ENCODE measurements at regions not wholly inside any gene's neighbourhood (a gene's known extent, or its start where the extent isn't known, plus 50 kb on each side); places are given as distances from the start of the nearest gene placed in this dataset.
A peak's percentile ranks its signal among the peaks of the same experiment; 100 is the strongest.
"Not testable (repeated sequence)": the region's sequence is repeated elsewhere in the genome, so short reads cannot be mapped to it uniquely, and the experiment has no call there.

GRCh38 chr9:63859475-63860215 lies 1425.4 kb downstream of the FOXD4L5 start:
- DNase-seq (ENCODE audit: low read depth, low spot score), result peak; percentile 45

GRCh38 chr9:63859090-63859474 lies 1425.9 kb downstream of the FOXD4L5 start:
- not testable (repeated sequence) for ATAC-seq
- TSS peak; percentile 55 for BruUV-seq (replicated peaks)

More at GRCh38 chr9:63859475-63860215, 1425.4 kb downstream of the FOXD4L5 start:
- no peak overlapping the region for H2AFZ ChIP-seq (ENCODE audit: low read depth, low read length, poor library complexity, severe bottlenecking)
- no peaks in the 10 kb centered on the region for H3K36me3 ChIP-seq (ENCODE audit: control insufficient read depth in 1 of 2, insufficient read depth in 2 of 2, low read length in 2 of 2)
- BruUV-seq (replicated peaks), result no TSS peak
- no peaks in the 10 kb centered on the region for H3K9me3 ChIP-seq (ENCODE audit: control insufficient read depth in 1 of 2, insufficient read depth in 1 of 2, low read depth in 1 of 2, low read length in 2 of 2)
- H4K20me1 ChIP-seq (ENCODE audit: insufficient read depth), result no peaks in the 10 kb centered on the region
- ChIA-PET POLR2A (no interaction called here), CTCF (no interaction called here), RAD21 (ENCODE audit: low non-redundant PET in 1 of 2, low total read pairs in 2 of 2, uncharacterized antibody in 2 of 2, unreplicated experiment in 2 of 2) (no interaction called here)
- intact Hi-C loops (cut with micrococcal nuclease), result no loop called here
- peak; percentile 47; the same call in 1 of the 2 replicates for TF ChIP-seq POLR2AphosphoS5 (IDR thresholded peaks at IDR 0.05; ENCODE audit: low read depth, low read length)
- TF ChIP-seq ELF1 (IDR thresholded peaks at IDR 0.05; ENCODE audit: borderline replicate concordance, low read depth), result peak; percentile 86
- TF ChIP-seq RAD21 (IDR thresholded peaks at IDR 0.05; ENCODE audit: low read depth), result no peak
- 0 out of 6 replicates have a peak, but pooled peaks of 1 of the 3 experiments have one; percentile 10 for TF ChIP-seq CTCF (IDR thresholded peaks at IDR 0.05 in 2 of 3, conservative IDR thresholded peaks at IDR 0.05 in 1 of 3; ENCODE audit: borderline replicate concordance in 1 of 3, insufficient read depth in 1 of 3, low read depth in 2 of 3, low read length in 2 of 3)
- no peaks in the 10 kb centered on the region for H3K27me3 ChIP-seq (ENCODE audit: insufficient read depth, low read length)
- no peaks in the 10 kb centered on the region for H3K79me2 ChIP-seq (ENCODE audit: insufficient read depth, low read length)
- H3K4me1 ChIP-seq (ENCODE audit: control insufficient read depth in 1 of 2, insufficient read depth in 2 of 2, low read length in 2 of 2), result peaks cover 0 to 3% of the 10 kb centered on the region in 2 experiments; a peak in 1 of 4 replicates
- H3K4me3 ChIP-seq (replicated peaks in 1 of 2; ENCODE audit: low read depth in 1 of 2, low read length in 2 of 2), result peak overlapping the region; percentile 52 to 57
- H3K9ac ChIP-seq (ENCODE audit: low read length), result peak overlapping the region; percentile 46
- H3K4me2 ChIP-seq (ENCODE audit: low read length), result peak overlapping the region; percentile 53
- H3K9me2 ChIP-seq (ENCODE audit: insufficient read depth), result no peaks in the 10 kb centered on the region
- ATAC-seq, result peak; percentile 96
- peak overlapping the region; percentile 32; the same call in 1 of the 2 replicates for H3K27ac ChIP-seq (ENCODE audit: low read depth, low read length)

GRCh38 chr9:63853140-63853751 lies 1431.8 kb downstream of the FOXD4L5 start:
- H3K4me1 ChIP-seq (ENCODE audit: control insufficient read depth in 1 of 2, insufficient read depth in 2 of 2, low read length in 2 of 2); ATAC-seq; H3K9me3 ChIP-seq (ENCODE audit: control insufficient read depth in 1 of 2, insufficient read depth in 1 of 2, low read depth in 1 of 2, low read length in 2 of 2); H3K4me2 ChIP-seq (ENCODE audit: low read length); intact Hi-C loops (cut with micrococcal nuclease); POLR2A ChIA-PET; H2AFZ ChIP-seq (ENCODE audit: low read depth, low read length, poor library complexity, severe bottlenecking); H3K9me2 ChIP-seq (ENCODE audit: insufficient read depth); H3K27ac ChIP-seq (ENCODE audit: low read depth, low read length); H4K20me1 ChIP-seq (ENCODE audit: insufficient read depth); H3K9ac ChIP-seq (ENCODE audit: low read length); BruUV-seq (replicated peaks); DNase-seq (ENCODE audit: low read depth, low spot score); H3K27me3 ChIP-seq (ENCODE audit: insufficient read depth, low read length); H3K36me3 ChIP-seq (ENCODE audit: control insufficient read depth in 1 of 2, insufficient read depth in 2 of 2, low read length in 2 of 2); CTCF ChIA-PET; H3K79me2 ChIP-seq (ENCODE audit: insufficient read depth, low read length); H3K4me3 ChIP-seq (replicated peaks in 1 of 2; ENCODE audit: low read depth in 1 of 2, low read length in 2 of 2); RAD21 ChIA-PET (ENCODE audit: low non-redundant PET in 1 of 2, low total read pairs in 2 of 2, uncharacterized antibody in 2 of 2, unreplicated experiment in 2 of 2): not testable (repeated sequence)

More at GRCh38 chr9:63859090-63859474, 1425.9 kb downstream of the FOXD4L5 start:
- H3K9me3 ChIP-seq (ENCODE audit: control insufficient read depth in 1 of 2, insufficient read depth in 1 of 2, low read depth in 1 of 2, low read length in 2 of 2); H3K4me1 ChIP-seq (ENCODE audit: control insufficient read depth in 1 of 2, insufficient read depth in 2 of 2, low read length in 2 of 2); H3K79me2 ChIP-seq (ENCODE audit: insufficient read depth, low read length); POLR2A ChIA-PET; H3K27me3 ChIP-seq (ENCODE audit: insufficient read depth, low read length); H3K9me2 ChIP-seq (ENCODE audit: insufficient read depth); H4K20me1 ChIP-seq (ENCODE audit: insufficient read depth); intact Hi-C loops (cut with micrococcal nuclease); CTCF ChIA-PET; H2AFZ ChIP-seq (ENCODE audit: low read depth, low read length, poor library complexity, severe bottlenecking); DNase-seq (ENCODE audit: low read depth, low spot score); H3K36me3 ChIP-seq (ENCODE audit: control insufficient read depth in 1 of 2, insufficient read depth in 2 of 2, low read length in 2 of 2); RAD21 ChIA-PET (ENCODE audit: low non-redundant PET in 1 of 2, low total read pairs in 2 of 2, uncharacterized antibody in 2 of 2, unreplicated experiment in 2 of 2): not testable (repeated sequence)
- H3K9ac ChIP-seq (ENCODE audit: low read length), result peak overlapping the region; percentile 46
- peak overlapping the region; percentile 32; the same call in 1 of the 2 replicates for H3K27ac ChIP-seq (ENCODE audit: low read depth, low read length)
- H3K4me2 ChIP-seq (ENCODE audit: low read length), result peak overlapping the region; percentile 53
- H3K4me3 ChIP-seq (replicated peaks in 1 of 2; ENCODE audit: low read depth in 1 of 2, low read length in 2 of 2), result peak overlapping the region; percentile 52 to 57
